HS-5 (cell line): ENCODE measurements at regions not wholly inside any gene's neighbourhood (a gene's known extent, or its start where the extent isn't known, plus 50 kb on each side); places are given as distances from the start of the nearest gene placed in this dataset.

Experiments
- DNase-seq: peaks from one replicate; pipeline ENCODE4 v3.0.0-alpha.2; 2012; ENCODE audit warnings: low read depth

- DNase-seq, result no peak
Measured at GRCh38 chr7:139159900-139160675, 50.6 kb upstream of the ZC3HAV1 start.

DNA sequence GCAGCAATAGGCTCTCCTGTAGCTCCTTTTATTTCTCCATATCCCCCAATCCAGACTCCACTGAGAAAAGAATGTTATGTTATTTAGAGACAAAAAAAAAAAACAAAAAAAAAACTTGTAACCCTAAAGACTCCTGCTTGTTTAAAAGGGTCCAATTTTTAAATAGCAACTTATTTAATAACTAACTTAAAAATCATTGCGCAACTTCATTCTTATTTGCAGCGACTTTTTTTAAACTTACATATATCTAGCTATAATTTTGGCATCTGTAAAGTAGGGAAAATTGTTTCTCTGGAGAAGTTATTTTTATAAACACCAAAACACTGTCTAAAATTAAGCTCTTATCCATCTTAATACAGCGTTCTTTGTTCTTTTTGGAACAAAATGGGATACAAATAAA is 59.0 kb upstream of the ZC3HAV1 start:
- DNase-seq, result no peak

DNA sequence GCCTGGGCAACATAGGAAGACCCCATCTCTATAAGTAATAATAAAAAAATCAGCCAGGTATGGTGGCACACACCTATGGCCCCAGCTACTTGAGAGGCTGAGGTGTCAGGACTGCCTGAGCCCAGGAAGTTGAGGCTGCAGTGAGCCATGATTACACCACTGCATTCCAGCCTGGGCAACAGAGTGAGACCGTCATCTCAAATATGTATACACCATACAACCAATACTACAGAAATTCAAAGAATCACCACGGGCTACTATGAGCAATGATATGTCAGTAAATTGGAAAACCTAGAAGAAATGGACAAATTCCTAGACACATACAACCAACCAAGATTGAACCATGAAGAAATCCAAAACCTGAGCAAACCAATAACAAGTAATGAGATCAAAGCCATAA is 60.3 kb upstream of the ZC3HAV1 start:
- DNase-seq, result no peak

- DNase-seq, result no peak
Measured at GRCh38 chr7:139172775-139173174, 58.3 kb upstream of the UBN2 start.

- DNase-seq, result no peak
Measured at GRCh38 chr7:139177696-139178095, 53.3 kb upstream of the UBN2 start.

DNA sequence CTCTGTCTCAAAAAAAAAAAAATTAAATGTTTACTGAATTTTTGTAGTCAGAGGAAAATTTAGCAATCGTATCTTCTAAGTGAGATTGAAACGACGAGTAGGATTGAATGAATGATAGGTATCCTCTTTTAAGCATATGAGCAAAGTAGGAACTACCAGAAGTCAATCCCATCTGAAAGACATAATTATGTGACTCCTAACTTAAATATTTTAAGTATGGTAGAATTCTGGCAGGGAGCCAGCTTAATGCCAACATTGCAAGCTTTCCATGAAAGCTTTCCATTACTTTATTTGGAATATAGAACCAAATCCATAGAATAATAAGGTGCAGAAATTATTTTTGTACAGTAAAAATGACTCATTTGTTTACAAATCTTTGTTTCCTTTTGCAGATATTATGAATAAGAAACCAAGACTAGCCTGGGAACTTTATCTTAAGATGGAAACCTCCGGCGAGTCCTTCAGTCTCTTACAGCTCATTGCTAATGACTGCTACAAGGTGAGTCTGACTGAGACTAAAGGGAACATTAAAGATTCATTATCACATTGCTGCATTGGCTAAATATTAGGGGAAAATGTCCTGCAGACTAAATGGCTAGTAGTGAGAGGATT is 50.2 kb upstream of the UBN2 start:
- peak; percentile 41 for DNase-seq
